Occipital lobe (tissue), 1 donor: ENCODE measurements at regions not wholly inside any gene's neighbourhood (a gene's known extent, or its start where the extent isn't known, plus 50 kb on each side); places are given as distances from the start of the nearest gene placed in this dataset.

Experiments
- DNase-seq: peaks from one replicate; lab custom pipeline; 2025; lab: John Stamatoyannopoulos, UW

DNA sequence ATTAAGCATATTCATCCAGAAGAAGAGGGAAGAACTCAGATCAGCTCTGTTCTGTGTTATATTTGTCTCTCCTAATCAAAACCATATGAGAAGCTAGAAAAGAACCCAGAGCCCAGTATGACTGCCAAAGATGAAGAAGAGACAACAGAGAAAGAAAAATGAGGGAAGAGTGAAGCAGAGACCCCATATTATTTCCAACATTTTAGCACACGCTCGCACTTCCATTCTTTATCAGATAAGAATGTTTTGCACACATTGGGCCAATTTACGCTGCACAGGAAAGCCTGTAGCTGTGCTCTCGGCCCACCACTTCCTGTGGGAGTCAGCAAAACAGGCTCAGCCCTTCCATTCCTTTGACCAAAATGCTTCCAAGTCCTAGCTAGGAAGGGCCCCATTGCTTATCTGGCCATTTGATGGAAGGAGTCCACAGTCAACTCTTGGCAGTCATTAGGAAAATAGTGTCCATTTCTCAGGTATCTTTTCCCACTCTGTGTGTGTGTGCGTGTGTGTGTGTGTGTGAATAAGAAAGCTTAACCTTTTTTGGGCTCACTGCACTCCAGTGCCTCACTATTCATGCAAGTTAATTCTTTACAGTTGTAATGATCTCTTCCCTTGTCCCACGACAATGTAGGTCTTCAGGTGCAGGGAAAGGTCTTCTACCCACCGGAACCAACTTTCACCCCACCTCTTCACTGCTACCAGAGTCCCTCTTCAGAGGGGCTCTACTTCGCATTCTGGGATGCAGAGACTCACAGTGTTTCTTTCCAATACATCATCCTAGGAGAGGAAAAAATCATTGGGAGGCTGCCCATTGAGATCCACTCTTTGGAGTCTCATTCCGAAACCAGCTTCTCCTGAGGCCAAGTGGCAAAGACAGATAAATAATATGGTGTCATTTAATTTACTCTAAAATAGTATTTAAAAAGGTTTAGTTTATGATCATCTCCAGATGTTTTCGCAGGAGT lies 237.5 kb downstream of the COG6 start:
- no peak for DNase-seq

DNA sequence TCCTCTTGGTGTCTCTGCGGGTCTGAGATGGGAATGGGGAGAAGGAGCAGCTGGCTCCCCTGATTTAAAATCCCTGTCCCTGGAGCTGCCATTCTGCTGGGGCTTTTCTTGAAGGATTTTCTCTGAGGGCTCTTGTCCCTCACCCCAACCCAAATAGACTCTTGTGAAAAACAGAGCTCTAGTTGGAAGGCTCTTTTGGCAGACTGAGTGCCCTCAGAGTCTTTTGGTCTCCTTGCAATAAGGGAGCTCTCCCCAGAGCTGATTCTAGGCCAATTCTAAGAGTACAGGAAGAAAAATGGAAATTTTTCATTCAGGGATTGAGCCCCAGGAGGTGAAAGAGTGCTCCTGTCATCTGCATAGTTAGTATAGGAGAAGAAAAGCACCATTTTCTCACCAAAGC lies 238.3 kb downstream of the COG6 start:
- DNase-seq, result no peak

DNA sequence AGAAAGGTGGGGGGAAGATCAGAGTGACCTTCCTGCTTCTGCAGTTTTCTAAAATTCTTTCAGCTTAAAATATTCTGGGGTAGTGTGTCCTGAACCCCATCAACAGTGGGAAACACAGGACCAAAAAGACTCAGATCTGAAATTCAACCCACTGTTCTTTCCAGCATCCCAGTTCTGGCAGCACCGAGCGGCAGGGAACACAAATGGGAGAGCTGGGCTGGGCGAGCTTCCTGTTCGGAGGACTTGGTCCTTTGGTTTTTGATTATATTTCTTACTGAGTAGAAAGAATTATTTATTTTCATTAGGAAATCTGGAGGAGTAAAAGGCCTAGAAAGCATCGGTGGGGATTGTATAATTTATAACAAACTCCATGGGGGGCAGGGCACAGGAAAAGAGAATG lies 239.1 kb downstream of the COG6 start:
- DNase-seq, result no peak

DNA sequence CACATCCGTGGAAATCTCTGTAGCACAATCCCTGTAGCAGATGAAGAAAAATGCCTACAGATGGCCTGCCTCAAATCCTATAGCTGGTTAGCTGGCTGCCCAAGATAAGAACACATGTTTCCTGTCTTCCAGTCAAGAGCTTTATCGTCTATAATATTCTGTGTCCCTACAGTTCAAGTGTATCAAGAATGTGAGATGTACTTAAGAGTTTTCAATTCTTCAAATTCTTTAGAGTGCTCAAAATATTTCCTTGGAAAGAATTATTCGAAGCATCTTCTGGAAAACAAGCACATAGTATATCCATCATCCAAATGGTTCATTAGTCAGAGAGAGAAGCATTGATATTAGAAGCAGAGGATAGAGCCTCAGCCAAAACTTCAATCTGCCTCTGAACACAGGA lies 239.8 kb downstream of the COG6 start:
- no peak for DNase-seq

DNA sequence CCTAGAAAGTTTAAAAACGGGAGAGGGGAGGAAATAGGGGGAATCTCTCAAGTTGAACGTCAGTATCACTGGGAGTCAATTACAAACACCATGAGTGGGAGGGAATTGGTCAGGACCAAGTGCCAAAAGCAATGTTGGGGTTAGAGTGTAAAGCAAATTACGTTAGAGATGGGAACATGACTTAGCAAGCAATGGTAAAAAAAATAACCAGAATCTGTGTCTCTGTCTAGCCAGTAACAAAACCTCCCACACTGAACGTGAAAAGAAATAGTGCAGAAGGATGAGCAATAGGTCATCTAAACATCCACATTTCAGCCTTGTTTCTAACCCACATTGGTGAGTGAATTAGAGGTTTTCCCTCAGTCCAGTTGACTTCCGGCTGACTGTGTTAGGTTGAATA lies 242.2 kb downstream of the COG6 start:
- no peak for DNase-seq

DNA sequence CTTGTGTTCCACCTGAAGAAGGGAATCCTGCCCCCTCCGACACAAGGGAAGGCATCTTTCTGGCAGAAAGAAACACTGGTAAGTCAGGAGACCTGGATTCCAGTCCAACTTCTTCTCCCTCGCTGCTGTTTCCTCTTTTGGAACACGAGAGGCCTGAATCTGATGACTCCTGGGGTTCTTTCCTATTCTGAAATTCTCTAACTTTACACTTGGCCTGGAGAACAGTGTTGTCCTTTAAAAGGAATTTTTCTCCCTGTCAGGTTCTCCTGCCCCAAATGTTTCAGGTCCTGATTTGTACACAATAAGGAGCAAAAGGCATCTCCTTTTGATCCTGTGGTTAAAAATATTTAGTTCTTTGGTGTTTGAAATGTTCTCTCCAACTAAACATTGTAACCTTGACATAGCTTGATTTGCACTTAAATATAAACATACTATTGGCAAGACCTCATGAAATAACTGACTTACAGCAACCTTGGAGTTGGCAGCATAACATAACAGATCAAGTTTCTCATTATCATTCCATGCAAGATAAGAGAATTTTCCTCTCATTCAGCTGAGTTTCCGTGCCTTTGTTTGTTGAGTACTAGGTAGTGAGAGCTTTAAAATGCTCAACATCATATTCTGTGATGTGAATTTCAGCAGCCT lies 244.8 kb downstream of the COG6 start:
- no peak for DNase-seq

DNA sequence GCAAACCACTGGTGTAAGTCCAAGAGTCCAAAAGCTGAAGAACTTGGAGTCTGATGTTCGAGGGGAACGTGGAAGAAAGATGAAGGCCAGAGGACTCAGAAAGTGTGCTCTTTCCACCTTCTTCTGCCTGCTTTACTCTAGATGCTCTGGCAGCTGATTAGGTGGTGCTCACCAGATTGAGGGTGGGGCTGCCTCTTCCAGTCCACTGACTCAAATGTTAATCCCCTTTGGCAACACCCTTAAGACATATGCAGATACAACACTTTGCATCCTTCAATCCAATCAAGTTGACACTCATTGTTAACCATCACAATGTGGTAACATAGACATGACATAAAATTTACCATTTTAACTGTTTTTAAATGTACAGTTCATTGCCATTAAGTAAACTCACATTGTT lies 249.5 kb downstream of the COG6 start:
- DNase-seq, result no peak

DNA sequence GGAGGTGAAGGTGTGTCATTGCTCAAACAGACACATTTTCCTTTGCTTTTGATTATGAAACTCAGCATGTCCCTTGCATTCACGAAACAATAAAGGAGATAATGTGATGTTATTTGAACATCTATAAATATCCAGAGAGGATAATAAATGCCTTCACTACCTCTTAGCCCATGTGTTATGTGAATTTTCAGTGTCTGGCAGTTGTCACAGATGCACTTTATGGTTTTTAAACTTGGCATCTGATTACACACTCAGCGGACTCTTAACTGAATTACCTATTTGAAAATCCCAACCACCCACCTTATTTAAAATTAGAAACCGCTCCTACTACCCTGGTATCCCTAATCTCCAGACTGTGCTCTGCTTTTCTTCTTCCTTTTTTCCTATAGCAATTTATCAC lies 254.2 kb downstream of the COG6 start:
- DNase-seq, result no peak

DNA sequence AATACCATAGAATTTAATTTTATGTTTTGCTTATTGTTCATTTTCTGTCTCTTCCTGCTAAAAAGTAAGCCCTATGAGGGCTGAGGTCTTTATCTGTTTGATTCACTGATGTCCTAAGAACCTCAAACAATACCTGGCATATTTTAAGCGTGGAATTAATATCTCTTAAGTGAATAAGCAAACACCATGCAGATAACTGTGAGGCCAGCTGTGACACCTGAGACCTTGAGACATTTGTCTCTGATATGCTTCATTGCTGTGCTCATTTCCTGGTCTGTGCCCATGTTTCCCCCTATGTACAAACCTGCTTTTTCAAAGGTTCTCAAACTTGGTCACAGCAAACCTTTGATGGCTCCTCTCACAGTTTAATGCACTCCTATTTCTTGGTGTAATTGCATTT lies 254.6 kb downstream of the COG6 start:
- DNase-seq, result no peak

DNA sequence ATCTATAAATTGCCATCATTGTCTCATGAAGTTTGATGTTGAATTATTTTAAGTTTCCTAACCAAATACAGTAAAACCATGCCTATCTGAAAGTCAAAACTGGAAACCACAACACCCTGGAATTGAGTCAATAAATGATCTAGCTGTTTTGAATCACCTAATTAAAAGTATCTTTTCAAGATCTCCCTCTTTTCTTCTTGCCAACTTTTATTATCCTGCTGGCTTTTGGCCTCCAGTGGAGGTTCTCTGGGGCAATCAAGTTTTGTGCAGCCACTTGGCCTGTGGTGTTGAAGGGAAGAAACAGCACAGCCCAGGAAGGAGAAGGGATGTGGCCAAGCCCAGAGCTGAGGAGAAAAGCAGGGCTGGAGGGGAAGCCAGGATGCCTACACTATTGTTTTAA lies 255.4 kb downstream of the COG6 start:
- DNase-seq, result no peak

DNA sequence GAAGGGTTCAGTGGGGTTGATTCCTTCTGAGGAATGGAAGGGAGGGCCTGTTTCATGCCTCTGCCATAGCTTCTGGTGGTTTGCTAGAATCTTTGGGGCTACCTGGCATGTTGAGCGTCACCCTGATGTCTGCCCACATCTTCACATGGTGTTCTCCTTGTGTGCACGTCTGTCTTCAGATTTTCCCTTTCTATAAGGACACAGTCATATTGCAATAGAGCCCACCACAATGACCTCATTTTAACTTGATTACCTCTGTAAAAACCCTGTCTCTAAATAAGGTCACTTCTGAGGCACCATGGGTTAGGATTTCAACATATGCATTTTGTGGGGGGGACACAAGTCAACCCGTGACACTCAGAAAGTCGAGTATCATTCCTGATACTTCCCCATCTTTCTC lies 257.9 kb downstream of the COG6 start:
- no peak for DNase-seq

DNA sequence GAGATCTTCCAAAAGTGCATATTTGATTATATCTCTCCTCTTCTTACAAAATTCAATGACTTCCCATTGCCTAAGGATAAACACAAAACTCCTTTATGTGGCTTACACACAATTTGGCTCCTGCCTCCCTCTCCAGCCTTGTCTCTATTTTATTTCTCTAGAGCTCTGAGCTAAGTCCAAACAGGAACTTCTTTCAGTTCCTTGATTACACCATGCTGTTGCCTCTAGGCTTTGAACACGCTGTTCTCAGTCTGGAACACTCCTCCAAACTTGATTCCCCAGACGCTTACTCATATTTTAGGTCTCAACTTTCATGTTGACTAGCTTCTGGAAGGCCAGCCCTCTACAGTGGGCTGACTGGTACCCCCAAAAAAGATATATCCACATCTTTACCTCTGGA lies 258.5 kb downstream of the COG6 start:
- no peak for DNase-seq

DNA sequence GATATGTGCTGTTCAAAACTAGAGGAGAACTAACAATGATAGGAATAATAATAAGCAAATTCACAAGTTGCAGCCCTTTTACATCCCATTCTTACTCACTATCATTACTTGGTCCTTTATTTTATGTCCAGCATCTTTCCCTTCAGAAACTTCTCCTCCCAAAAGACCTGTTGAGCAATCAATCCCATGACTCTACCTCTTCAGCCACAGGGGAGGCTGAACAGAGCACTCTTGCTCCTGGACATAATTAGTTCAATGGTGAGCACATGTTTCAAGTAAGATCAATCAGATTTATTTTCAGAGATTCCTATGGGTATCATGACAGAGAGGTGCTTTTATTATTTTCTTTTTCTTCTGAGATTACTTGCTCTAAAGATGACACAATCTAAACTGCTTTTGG lies 260.0 kb downstream of the COG6 start:
- DNase-seq, result no peak

DNA sequence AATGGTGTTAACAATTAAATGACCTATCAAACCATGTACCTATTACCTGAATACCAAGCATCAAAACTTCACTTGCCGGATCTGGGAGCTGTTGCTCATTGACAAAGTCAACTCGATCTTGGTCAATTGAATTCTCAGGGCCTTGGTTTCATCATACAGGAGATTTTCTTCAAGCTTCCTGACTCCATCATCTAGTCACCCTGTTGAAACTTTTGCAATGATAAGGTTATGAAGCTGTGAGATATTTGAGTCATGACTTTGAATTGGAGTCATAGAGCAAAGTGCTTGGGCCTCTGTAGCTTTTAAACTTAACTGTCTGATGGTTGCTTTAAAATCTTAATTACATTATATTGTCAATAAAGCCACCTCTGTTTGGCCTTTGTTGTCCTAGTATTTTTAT lies 260.9 kb downstream of the COG6 start:
- no peak for DNase-seq

DNA sequence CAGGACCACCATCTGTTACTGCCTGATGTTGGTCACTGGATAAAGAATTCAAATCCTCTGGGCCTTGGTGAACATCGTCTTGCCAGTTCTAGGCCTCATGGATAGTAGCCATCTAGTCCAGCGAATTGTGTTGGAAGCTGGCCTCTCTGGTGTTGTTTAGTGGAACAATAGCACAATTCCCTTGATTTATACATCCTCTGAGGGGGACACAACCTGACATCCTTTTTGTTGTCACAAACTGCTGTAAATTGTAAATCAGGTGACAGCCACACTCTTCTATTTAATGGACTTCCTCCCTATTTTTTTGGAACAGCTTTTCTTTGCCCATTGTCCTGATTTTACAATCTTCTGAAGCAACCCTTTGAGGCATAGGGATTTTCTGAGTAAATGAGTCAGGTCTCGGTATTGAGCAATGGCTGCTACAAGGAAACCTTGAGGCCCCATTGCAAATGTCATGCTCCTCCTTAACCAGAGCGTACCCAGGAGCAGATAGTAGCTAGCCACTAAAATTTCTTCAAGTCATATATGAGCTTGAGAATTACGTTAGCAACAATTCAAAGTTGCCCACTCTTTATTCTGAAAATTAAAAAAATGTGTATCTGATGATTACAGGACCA lies 263.3 kb downstream of the COG6 start:
- no peak for DNase-seq

DNA sequence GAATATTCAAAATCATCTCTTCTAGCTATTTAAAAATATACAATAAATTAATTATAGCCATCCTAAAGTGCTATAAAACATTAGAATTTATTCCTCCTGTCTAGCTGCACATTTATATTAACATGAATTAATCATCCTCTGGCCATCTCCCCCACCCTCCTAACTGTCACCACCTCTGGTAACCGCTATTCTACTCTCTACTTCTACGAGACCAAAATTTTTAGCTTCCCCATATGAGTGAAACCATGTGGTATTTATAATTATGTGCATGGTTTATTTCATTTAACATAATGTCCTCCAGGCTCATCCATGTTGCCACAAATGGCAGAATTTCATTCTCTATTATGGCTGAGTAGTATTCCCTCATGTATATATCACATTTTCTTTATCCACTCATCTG lies 265.2 kb downstream of the COG6 start:
- no peak for DNase-seq

DNA sequence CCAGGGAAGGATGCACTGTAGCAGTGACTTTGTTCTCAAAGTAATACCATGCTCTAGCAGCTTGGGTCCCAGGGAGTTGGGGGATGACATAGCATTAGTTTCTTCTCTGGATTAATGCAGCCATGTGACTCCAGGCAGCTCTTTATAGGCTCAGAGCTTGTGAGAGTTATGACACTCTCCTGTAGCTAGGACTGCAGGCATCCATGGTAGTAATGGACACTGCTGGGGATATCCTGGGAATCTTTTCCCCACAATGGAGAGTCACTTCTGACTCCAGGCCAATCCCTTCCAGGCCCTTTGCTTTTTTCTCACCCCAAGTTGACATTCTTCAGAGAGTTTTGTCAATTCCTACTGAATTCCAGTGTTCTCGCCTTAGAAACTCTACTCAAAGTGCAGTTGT lies 270.9 kb downstream of the COG6 start:
- no peak for DNase-seq

DNA sequence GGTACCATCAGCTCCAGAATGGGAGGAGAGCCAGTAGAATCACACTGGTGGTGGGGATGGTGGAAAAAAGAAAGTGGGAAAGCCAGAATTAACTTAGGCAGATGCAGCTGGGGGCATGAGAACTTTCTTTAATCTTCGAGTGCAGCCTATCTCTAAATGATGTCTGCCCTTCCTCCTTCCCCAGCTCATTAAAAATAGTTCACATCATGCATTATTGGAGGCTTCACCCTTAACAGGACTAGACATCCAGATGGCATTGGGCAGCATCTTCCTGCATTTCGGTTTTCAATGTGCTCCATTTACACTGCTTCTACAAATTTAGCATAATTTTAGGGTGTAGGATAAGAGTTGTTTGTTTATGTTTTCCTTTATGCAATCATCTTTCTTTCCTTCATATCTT lies 272.8 kb downstream of the COG6 start:
- DNase-seq, result no peak

DNA sequence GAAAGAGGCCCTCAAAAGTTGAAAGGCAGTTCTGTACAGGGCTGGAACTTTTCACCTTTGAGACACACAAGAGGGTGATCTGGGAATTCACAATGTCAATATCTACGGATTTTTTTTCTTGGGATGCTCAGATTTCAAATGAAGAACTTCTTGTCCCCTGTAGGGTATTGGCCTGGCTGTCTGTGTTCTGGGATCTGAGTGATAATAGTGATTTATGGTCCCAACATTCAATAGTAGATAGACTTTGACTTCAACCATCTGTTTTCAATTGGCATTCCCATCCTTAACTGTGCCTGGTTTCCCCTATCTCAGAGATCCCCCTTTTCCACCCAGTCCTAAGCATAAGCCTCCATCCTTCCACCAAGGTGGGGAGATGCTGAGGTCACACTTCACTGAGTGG lies 274.1 kb downstream of the COG6 start:
- DNase-seq, result no peak

DNA sequence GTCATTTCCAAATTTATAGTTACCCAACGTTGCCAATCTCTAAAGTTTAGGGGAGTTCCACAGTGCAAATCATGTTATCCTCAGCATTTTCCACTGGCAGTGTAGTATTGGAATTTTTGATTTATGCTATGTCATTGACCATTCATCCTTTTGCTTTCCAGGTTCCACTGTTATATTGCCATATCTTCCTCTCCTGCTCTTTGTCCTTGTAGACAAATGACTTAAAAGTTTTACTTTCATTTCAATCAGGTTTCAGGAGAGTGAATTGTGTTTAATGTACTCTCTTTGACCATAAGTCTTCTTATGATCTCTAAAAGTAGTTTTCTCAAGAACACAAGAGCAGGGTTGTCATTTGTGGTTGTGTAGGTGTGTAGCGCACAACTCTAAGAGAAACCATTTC lies 274.6 kb downstream of the COG6 start:
- DNase-seq, result no peak

DNA sequence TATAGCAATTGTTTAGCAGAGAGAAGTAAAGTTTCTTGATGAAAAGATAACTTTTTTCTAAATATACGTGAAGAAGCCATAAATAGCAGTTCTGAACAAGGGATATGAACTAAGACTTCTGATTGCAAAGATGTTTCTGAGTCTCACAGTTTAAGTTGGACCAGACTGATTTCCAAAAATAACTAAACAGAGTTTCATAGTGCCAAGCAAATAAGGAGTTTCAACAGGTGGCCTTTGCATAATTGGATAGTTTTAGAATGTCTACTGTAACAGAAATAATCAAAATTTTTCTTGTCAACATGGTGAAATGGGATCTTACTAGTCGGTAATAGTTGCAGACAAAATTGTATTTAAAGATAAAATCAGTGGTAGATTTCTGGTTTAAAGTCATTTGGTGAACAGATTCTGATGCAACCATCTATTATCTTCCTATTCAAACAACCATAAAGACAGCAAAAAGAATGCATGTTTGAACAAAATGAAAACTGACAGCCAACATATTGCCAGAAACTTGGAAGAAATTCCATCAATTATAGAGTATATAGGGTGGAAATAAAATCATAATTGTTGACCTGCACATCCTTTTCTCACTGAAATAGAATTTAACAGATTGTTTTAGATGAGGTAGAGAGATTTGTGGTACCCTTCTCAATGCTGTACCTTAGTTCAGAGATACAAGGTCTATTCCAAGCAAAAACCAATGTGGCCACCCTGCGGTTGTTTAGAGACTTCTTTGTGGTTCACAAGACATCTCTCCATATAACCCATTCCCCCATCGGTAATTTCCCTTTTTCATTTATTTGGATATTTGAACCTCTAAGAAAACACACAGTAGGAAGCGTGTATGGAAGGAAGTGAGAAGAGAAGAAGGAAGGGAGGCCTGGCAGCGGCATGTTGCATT lies 275.3 kb downstream of the COG6 start:
- no peak for DNase-seq

DNA sequence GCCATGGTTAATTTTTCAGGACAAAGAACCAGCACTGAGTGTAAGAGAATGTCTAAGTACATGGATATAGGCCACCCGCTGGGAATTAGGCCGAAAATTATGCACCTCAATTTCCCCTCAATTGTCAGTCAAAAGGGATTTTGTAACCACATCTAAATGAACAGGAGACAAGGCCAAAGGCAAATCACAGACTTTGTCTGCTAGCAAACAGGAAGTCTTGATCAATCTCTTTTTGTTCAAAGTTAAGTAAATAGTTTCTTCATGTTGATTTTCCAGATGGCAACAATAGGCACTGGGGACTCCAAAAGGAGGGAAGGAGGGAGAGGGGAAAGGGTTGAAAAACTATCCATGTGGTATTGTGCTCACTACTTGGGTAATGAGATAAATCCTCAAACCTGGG lies 276.0 kb downstream of the COG6 start:
- no peak for DNase-seq
